HepG2 (cell line): ENCODE measurements at regions not wholly inside any gene's neighbourhood (a gene's known extent, or its start where the extent isn't known, plus 50 kb on each side); places are given as distances from the start of the nearest gene placed in this dataset.

Source experiments
- ATAC-seq: fragments of 200-7000 bp; cut with Tn5 transposase; 3 replicates; pipeline ENCODE4 v1.9.1; 2020; ENCODE audit warnings: mild to moderate bottlenecking, moderate library complexity
- BruUV-seq: library from RNA; stranded (reverse); fragments of 400-500 nt; replicated peaks from 2 replicates; lab custom pipeline; 2021; lab: Mats Ljungman, UMichigan
- CTCF ChIA-PET: fragments of 300-600 bp; formaldehyde crosslinking; extraction: SDS; loops from one replicate; lab custom pipeline; 2021; ENCODE audit warnings: low total read pairs, inconsistent platforms, low intra/inter-chr PET ratio; lab: Yijun Ruan, JAX
- POLR2A ChIA-PET: fragments of 350-600 bp; sonication (Branson Sonifier 250); formaldehyde crosslinking; loops from one replicate; lab custom pipeline; 2020; ENCODE audit warnings: antibody characterized with exemption, inconsistent platforms; lab: Yijun Ruan, JAX
- DNase-seq: peaks from one replicate; pipeline ENCODE4 v3.0.0-alpha.2; 2015; ENCODE audit warnings: low spot score
- FAIRE-seq: peaks from 3 replicates; lab custom pipeline; 2011; peaks lifted over from hg19 to GRCh38; lab: Jason Lieb, UNC
- H2AFZ ChIP-seq: one replicate; pipeline ENCODE4 v1.6.1; 2011; ENCODE audit warnings: low read length, inconsistent platforms
- H3K27ac ChIP-seq: fragments of 300-600 bp; 3 replicates; pipeline ENCODE4 v1.8.0; 2011; ENCODE audit warnings: mixed run types, mild to moderate bottlenecking, mixed read lengths, low read length, inconsistent platforms; ENCODE audit not compliant: insufficient read depth; ENCODE audit errors: extremely low read length
- H3K27me3 ChIP-seq, 2 experiments: fragments of 200-600 bp in 1 of 2; 2 replicates in 1 of 2; 3 replicates in 1 of 2; pipeline versions ENCODE4 v1.6.0 to v1.8.0; 2011; ENCODE audit warnings: low read length in 2 of 2, mild to moderate bottlenecking in 2 of 2, moderate library complexity in 2 of 2, inconsistent platforms in 1 of 2; ENCODE audit not compliant: insufficient read depth in 2 of 2, control insufficient read depth in 1 of 2
- H3K36me3 ChIP-seq, 2 experiments: fragments of 200-600 bp in 1 of 2; replicated peaks in 1 of 2; 2 replicates in 1 of 2; 3 replicates in 1 of 2; pipeline versions ENCODE4 v1.5.1 to v1.8.0; 2011; ENCODE audit warnings: low read length in 2 of 2, inconsistent platforms in 1 of 2; ENCODE audit not compliant: insufficient read depth in 2 of 2, control insufficient read depth in 1 of 2
- H3K4me1 ChIP-seq: 2 replicates; pipeline ENCODE4 v1.5.1; 2012; ENCODE audit warnings: low read length, inconsistent platforms; ENCODE audit not compliant: insufficient read depth
- H3K4me2 ChIP-seq: 2 replicates; pipeline ENCODE4 v1.6.0; 2011; ENCODE audit warnings: low read depth, low read length, inconsistent platforms
- H3K4me3 ChIP-seq, 3 experiments: fragments of 200-600 bp in 1 of 3; sonication (generic), shearing (Covaris generic) in 1 of 3; replicated peaks in 1 of 3; 2 replicates each; pipeline ENCODE4 v1.5.1; 2011 to 2016; ENCODE audit warnings: low read length in 3 of 3, inconsistent platforms in 2 of 3, low read depth in 2 of 3, mild to moderate bottlenecking in 2 of 3, control low read depth in 1 of 3, mixed read lengths in 1 of 3; ENCODE audit not compliant: insufficient read depth in 1 of 3
- H3K79me2 ChIP-seq: one replicate; pipeline ENCODE4 v1.6.1; 2011; ENCODE audit warnings: low read length, inconsistent platforms; ENCODE audit not compliant: insufficient read depth
- H3K9ac ChIP-seq: 2 replicates; pipeline ENCODE4 v1.6.0; 2011; ENCODE audit warnings: mild to moderate bottlenecking, low read depth, low read length, inconsistent platforms; ENCODE audit not compliant: insufficient read depth
- H3K9me3 ChIP-seq: 2 replicates; pipeline ENCODE4 v1.5.1; 2012; ENCODE audit warnings: mild to moderate bottlenecking, low read length
- H4K20me1 ChIP-seq: 2 replicates; pipeline ENCODE4 v1.6.0; 2011; ENCODE audit warnings: inconsistent platforms, mild to moderate bottlenecking, low read length, moderate library complexity; ENCODE audit not compliant: insufficient read depth
- ARHGAP35 ChIP-seq: sonication (generic); formaldehyde crosslinking; IDR thresholded peaks from 2 replicates; pipeline ENCODE4 v1.9.0; 2022; ENCODE audit warnings: mild to moderate bottlenecking, inconsistent platforms, moderate library complexity, missing genetic modification reagents, borderline replicate concordance
- CREM ChIP-seq, 2 experiments: sonication (generic) in 1 of 2; formaldehyde crosslinking in 1 of 2; IDR thresholded peaks; 2 replicates each; pipeline versions ENCODE4 v1.4.0 to v1.6.1; 2016 to 2020; ENCODE audit warnings: antibody characterized with exemption in 1 of 2, mild to moderate bottlenecking in 1 of 2, missing genetic modification reagents in 1 of 2
- FLYWCH1 ChIP-seq: sonication (generic); formaldehyde crosslinking; IDR thresholded peaks from 2 replicates; pipeline ENCODE4 v1.8.1; 2023; ENCODE audit warnings: mild to moderate bottlenecking, missing genetic modification reagents
- HNRNPH1 ChIP-seq: fragments of 200-400 bp; formaldehyde crosslinking; optimal IDR thresholded peaks from 2 replicates; pipeline ENCODE3; 2017; ENCODE audit warnings: mild to moderate bottlenecking, low read depth, low read length
- SMARCE1 ChIP-seq: fragments of 450-650 bp; IDR thresholded peaks from 2 replicates; pipeline ENCODE4 v1.6.1; 2017; ENCODE audit warnings: borderline replicate concordance
- SRY ChIP-seq: sonication (generic); formaldehyde crosslinking; IDR thresholded peaks from 2 replicates; pipeline ENCODE4 v1.8.0; 2022; ENCODE audit warnings: mild to moderate bottlenecking, missing genetic modification reagents
- ZFP37 ChIP-seq: sonication (generic); formaldehyde crosslinking; IDR thresholded peaks from 2 replicates; pipeline ENCODE4 v1.4.0; 2020; ENCODE audit warnings: missing genetic modification reagents, borderline replicate concordance
- WGBS: methylation state at CpG from one replicate; pipeline ENCODE4 v1.1.6; 2017; ENCODE audit warnings: low lambda C conversion rate; 5-methylcytosine and 5-hydroxymethylcytosine counted together
- in situ Hi-C: cut with HindIII; loops from 2 replicates; pipeline ENCODE4 v1.10.0; 2017; ENCODE audit warnings: low pct_unique_long_range_greater_than_20kb; ENCODE audit not compliant: extremely low pct_ligation_motif_present
- intact Hi-C: fragments of 100-400 bp; cut with micrococcal nuclease; formaldehyde crosslinking; loops from one replicate; pipeline ENCODE4 v1.10.0; 2022; ENCODE audit not compliant: unreplicated experiment
- TF ChIP-seq, protein P1 (sequence below): sonication (generic); formaldehyde crosslinking; IDR thresholded peaks from 2 replicates; pipeline ENCODE4 v1.8.1; 2023; ENCODE audit warnings: missing genetic modification reagents, mild to moderate bottlenecking, borderline replicate concordance
- TF ChIP-seq, protein P2 (sequence below): sonication (generic); formaldehyde crosslinking; IDR thresholded peaks from 2 replicates; pipeline ENCODE4 v1.5.1; 2020; ENCODE audit warnings: missing genetic modification reagents, mild to moderate bottlenecking, borderline replicate concordance
- TF ChIP-seq, protein P3 (sequence below): sonication (generic); formaldehyde crosslinking; conservative IDR thresholded peaks from 2 replicates; pipeline ENCODE4 v1.8.0; 2022; ENCODE audit warnings: mild to moderate bottlenecking, moderate library complexity, missing genetic modification reagents

DNA sequence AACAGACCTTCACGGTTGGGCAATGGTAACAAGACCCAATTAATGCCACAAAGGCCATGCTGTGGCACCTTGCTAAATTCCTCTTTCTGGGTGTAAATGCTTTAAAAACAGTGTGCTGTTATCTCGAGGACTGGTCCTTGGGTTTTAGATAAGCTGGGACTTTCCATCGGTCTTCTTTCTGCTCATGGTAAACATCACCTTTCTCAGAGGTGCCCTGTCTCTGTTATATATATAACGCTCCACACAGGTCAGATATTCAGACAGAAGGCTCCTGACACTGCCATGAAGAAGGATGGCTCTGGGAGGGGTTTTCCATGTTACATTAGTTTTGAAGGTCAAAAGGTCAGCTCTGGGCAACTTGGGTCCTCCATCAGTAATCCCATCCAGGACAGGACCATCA is 151.6 kb downstream of the BBOX1 start:
- H3K27ac ChIP-seq = no peak overlapping the region
- H2AFZ ChIP-seq = no peak overlapping the region
- H3K4me1 ChIP-seq = peaks cover 21% of the 10 kb centered on the region
- WGBS = 32% methylated on average over 4 of the region's 4 CpGs
- H3K36me3 ChIP-seq = no peaks in the 10 kb centered on the region
- no peak for FAIRE-seq
- no peak for DNase-seq
- H3K9me3 ChIP-seq = no peaks in the 10 kb centered on the region
- no TSS peak for BruUV-seq
- no peaks in the 10 kb centered on the region for H4K20me1 ChIP-seq
- H3K4me2 ChIP-seq = no peak overlapping the region
- H3K4me3 ChIP-seq = no peak overlapping the region
- in situ Hi-C loops (no loop called here), intact Hi-C loops (no loop called here)
- ChIA-PET CTCF (no interaction called here), POLR2A (no interaction called here)
- no peaks in the 10 kb centered on the region; a peak in 1 of 5 replicates for H3K27me3 ChIP-seq
- H3K9ac ChIP-seq = no peak overlapping the region
- no peaks in the 10 kb centered on the region for H3K79me2 ChIP-seq
- ATAC-seq = no peak
- TF ChIP-seq ZFP37 (CRISPR knock-in tag) (no peak), ARHGAP35 (CRISPR knock-in tag) (no peak), HNRNPH1 (no peak), SRY (CRISPR knock-in tag) (no peak), FLYWCH1 (CRISPR knock-in tag) (no peak), CREM (IDR thresholded peaks at IDR 0.05) (no peak), CREM (CRISPR knock-in tag; IDR thresholded peaks at IDR 0.05) (no peak), SMARCE1 (no peak)
- TF ChIP-seq, protein P1, sequence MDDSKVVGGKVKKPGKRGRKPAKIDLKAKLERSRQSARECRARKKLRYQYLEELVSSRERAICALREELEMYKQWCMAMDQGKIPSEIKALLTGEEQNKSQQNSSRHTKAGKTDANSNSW (CRISPR knock-in tag) = no peak
- TF ChIP-seq, protein P2, sequence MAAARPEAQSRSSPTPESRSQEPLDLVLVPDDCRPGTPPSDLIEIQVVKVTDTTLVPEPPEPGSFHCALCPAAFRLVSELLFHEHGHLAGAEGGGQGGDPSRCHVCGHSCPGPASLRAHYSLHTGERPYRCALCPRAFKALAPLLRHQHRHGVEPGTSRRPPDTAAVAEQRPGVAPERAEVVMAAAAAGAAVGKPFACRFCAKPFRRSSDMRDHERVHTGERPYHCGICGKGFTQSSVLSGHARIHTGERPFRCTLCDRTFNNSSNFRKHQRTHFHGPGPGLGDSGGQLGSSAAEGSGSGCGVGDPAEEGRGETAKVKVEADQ = no peak
- TF ChIP-seq, protein P3, sequence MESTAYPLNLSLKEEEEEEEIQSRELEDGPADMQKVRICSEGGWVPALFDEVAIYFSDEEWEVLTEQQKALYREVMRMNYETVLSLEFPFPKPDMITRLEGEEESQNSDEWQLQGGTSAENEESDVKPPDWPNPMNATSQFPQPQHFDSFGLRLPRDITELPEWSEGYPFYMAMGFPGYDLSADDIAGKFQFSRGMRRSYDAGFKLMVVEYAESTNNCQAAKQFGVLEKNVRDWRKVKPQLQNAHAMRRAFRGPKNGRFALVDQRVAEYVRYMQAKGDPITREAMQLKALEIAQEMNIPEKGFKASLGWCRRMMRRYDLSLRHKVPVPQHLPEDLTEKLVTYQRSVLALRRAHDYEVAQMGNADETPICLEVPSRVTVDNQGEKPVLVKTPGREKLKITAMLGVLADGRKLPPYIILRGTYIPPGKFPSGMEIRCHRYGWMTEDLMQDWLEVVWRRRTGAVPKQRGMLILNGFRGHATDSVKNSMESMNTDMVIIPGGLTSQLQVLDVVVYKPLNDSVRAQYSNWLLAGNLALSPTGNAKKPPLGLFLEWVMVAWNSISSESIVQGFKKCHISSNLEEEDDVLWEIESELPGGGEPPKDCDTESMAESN (CRISPR knock-in tag) = no peak
